ENCODE measurements at regions not wholly inside any gene's neighbourhood (a gene's known extent, or its start where the extent isn't known, plus 50 kb on each side); places are given as distances from the start of the nearest gene placed in this dataset.

GRCh38 chr21:18931237-18931636 is 527.7 kb upstream of the TMPRSS15 start:
- no peak for TF ChIP-seq CTCF (IDR thresholded peaks at IDR 0.05 in 8 of 11, conservative IDR thresholded peaks at IDR 0.05 in 3 of 11)
- TF ChIP-seq POLR2AphosphoS5 (IDR thresholded peaks at IDR 0.05), result no peak
- no peak for TF ChIP-seq POLR2A (IDR thresholded peaks at IDR 0.05)
